Fibroblast of lung (primary cell): ENCODE measurements at regions not wholly inside any gene's neighbourhood (a gene's known extent, or its start where the extent isn't known, plus 50 kb on each side); places are given as distances from the start of the nearest gene placed in this dataset.
A peak's percentile ranks its signal among the peaks of the same experiment; 100 is the strongest.

ENCODE experiments used
- DNase-seq, 2 donors: peaks; one replicate each; pipeline versions ENCODE4 v3.0.0 to v3.0.0-alpha.2; 2010; ENCODE audit warnings: low read depth in 2 of 2
- H2AFZ ChIP-seq: 2 replicates; pipeline ENCODE4 v1.5.1; 2012; ENCODE audit warnings: low read length, control low read depth, inconsistent platforms
- H3K27ac ChIP-seq: 2 replicates; pipeline ENCODE4 v1.5.1; 2011; ENCODE audit warnings: low read length, control low read depth; ENCODE audit not compliant: insufficient read depth
- H3K27me3 ChIP-seq: 2 replicates; pipeline ENCODE4 v1.5.1; 2011; ENCODE audit warnings: mild to moderate bottlenecking, low read length; ENCODE audit not compliant: control insufficient read depth, insufficient read depth
- H3K36me3 ChIP-seq: 2 replicates; pipeline ENCODE4 v1.5.1; 2011; ENCODE audit warnings: low read length; ENCODE audit not compliant: control insufficient read depth, insufficient read depth
- H3K4me1 ChIP-seq: 2 replicates; pipeline ENCODE4 v1.5.1; 2011; ENCODE audit warnings: low read length; ENCODE audit not compliant: control insufficient read depth, insufficient read depth; ENCODE audit errors: extremely low read depth
- H3K4me2 ChIP-seq: 2 replicates; pipeline ENCODE4 v1.5.1; 2011; ENCODE audit warnings: low read length, control low read depth; ENCODE audit not compliant: insufficient read depth; ENCODE audit errors: extremely low read depth
- H3K4me3 ChIP-seq, 4 experiments: fragments of 200-600 bp in 1 of 4; sonication (generic) in 1 of 4; replicated peaks in 1 of 4; 2 replicates each; pipeline ENCODE4 v1.5.1; 2011 to 2016; ENCODE audit warnings: low read length in 4 of 4, low read depth in 3 of 4, mild to moderate bottlenecking in 3 of 4, control low read depth in 2 of 4, inconsistent platforms in 1 of 4, mixed read lengths in 1 of 4; ENCODE audit not compliant: insufficient read depth in 1 of 4; ENCODE audit errors: control extremely low read depth in 1 of 4
- H3K79me2 ChIP-seq: 2 replicates; pipeline ENCODE4 v1.5.1; 2012; ENCODE audit warnings: mild to moderate bottlenecking, low read length, inconsistent platforms; ENCODE audit not compliant: control insufficient read depth, insufficient read depth
- H3K9ac ChIP-seq: 2 replicates; pipeline ENCODE4 v1.5.1; 2011; ENCODE audit warnings: mild to moderate bottlenecking, low read length, control low read depth; ENCODE audit not compliant: insufficient read depth
- H3K9me3 ChIP-seq: 2 replicates; pipeline ENCODE4 v1.5.1; 2012; ENCODE audit warnings: low read depth, low read length; ENCODE audit not compliant: control insufficient read depth, insufficient read depth
- H4K20me1 ChIP-seq: 2 replicates; pipeline ENCODE4 v1.5.1; 2011; ENCODE audit warnings: low read length; ENCODE audit not compliant: control insufficient read depth, insufficient read depth; ENCODE audit errors: extremely low read depth
- CTCF ChIP-seq, 2 donors: IDR thresholded peaks in 1 of 2; conservative IDR thresholded peaks in 1 of 2; 1 replicate in 1 of 2; 2 replicates in 1 of 2; pipeline ENCODE4 v1.5.1; 2011 to 2012; ENCODE audit warnings: low read length in 2 of 2, control low read depth in 1 of 2, inconsistent platforms in 1 of 2, low read depth in 1 of 2, mild to moderate bottlenecking in 1 of 2
- EZH2 ChIP-seq: IDR thresholded peaks from 2 replicates; pipeline ENCODE4 v1.5.1; 2012; ENCODE audit warnings: low read length, control low read depth, mild to moderate bottlenecking; ENCODE audit errors: missing control alignments

- no peak for TF ChIP-seq CTCF (conservative IDR thresholded peaks at IDR 0.05 in 1 of 2, IDR thresholded peaks at IDR 0.05 in 1 of 2; ENCODE audit: low read depth in 1 of 2, low read length in 2 of 2)
- H3K27ac ChIP-seq = no peak overlapping the region
- H3K4me3 ChIP-seq = no peak overlapping the region
- no peak overlapping the region for H3K4me2 ChIP-seq
- no peaks in the 10 kb centered on the region for H3K27me3 ChIP-seq
- no peaks in the 10 kb centered on the region for H3K36me3 ChIP-seq
- DNase-seq = no peak
- no peaks in the 10 kb centered on the region for H3K4me1 ChIP-seq
- H2AFZ ChIP-seq = no peak overlapping the region
- H3K9ac ChIP-seq = no peak overlapping the region
- no peaks in the 10 kb centered on the region for H3K9me3 ChIP-seq
- no peaks in the 10 kb centered on the region for H4K20me1 ChIP-seq
- H3K79me2 ChIP-seq = no peaks in the 10 kb centered on the region
Observed at GRCh38 chr1:220430586-220430985, 97.3 kb upstream of the MARK1 start.

- DNase-seq = peak in 1 of 2 donors; percentile 43
- no peaks in the 10 kb centered on the region for H3K9me3 ChIP-seq
- no peak for TF ChIP-seq EZH2
- no peak for TF ChIP-seq CTCF (conservative IDR thresholded peaks at IDR 0.05 in 1 of 2, IDR thresholded peaks at IDR 0.05 in 1 of 2; ENCODE audit: low read depth in 1 of 2, low read length in 2 of 2)
Observed at GRCh38 chr1:220430059-220430458, 97.9 kb upstream of the MARK1 start.

GRCh38 chr1:220426989-220427388 is 100.9 kb upstream of the MARK1 start:
- Histone ChIP-seq H3K79me2 (no peaks in the 10 kb centered on the region), H3K36me3 (no peaks in the 10 kb centered on the region), H3K4me3 (no peak overlapping the region), H2AFZ (no peak overlapping the region), H3K4me2 (no peak overlapping the region), H3K9me3 (no peaks in the 10 kb centered on the region), H4K20me1 (no peaks in the 10 kb centered on the region), H3K27me3 (no peaks in the 10 kb centered on the region), H3K27ac (no peak overlapping the region), H3K4me1 (no peaks in the 10 kb centered on the region), H3K9ac (no peak overlapping the region)
- TF ChIP-seq CTCF (conservative IDR thresholded peaks at IDR 0.05 in 1 of 2, IDR thresholded peaks at IDR 0.05 in 1 of 2; ENCODE audit: low read depth in 1 of 2, low read length in 2 of 2) (no peak), EZH2 (no peak)
- peak in 1 of 2 donors; percentile 6 for DNase-seq

More at GRCh38 chr1:220430059-220430458, 97.9 kb upstream of the MARK1 start:
- Histone ChIP-seq H2AFZ (no peak overlapping the region), H3K9ac (no peak overlapping the region), H3K27me3 (no peaks in the 10 kb centered on the region), H3K4me3 (no peak overlapping the region), H3K36me3 (no peaks in the 10 kb centered on the region), H4K20me1 (no peaks in the 10 kb centered on the region), H3K4me1 (no peaks in the 10 kb centered on the region), H3K79me2 (no peaks in the 10 kb centered on the region), H3K27ac (no peak overlapping the region), H3K4me2 (no peak overlapping the region)
